ENCODE measurements at regions not wholly inside any gene's neighbourhood (a gene's known extent, or its start where the extent isn't known, plus 50 kb on each side); places are given as distances from the start of the nearest gene placed in this dataset.
"Not testable (repeated sequence)": the region's sequence is repeated elsewhere in the genome, so short reads cannot be mapped to it uniquely, and the experiment has no call there.

- no peak for TF ChIP-seq CTCF (IDR thresholded peaks at IDR 0.05)
- no peak for TF ChIP-seq POLR2AphosphoS5 (IDR thresholded peaks at IDR 0.05; ENCODE audit: insufficient read depth in 1 of 2, low read depth in 1 of 2)
- no peak for TF ChIP-seq POLR2A (IDR thresholded peaks at IDR 0.05)
- intact Hi-C loops (cut with DNase I) = no loop called here
- Histone ChIP-seq H3K27me3 (no peaks in the 10 kb centered on the region), H3K27ac (no peak overlapping the region), H3K4me1 (no peaks in the 10 kb centered on the region), H3K4me3 (no peak overlapping the region), H3K9me3 (no peaks in the 10 kb centered on the region), H3K36me3 (no peaks in the 10 kb centered on the region)
- no peak for DNase-seq (ENCODE audit: extremely low spot score in 2 of 2)
Observed at GRCh38 chr16:50451951-50452508, 83.2 kb upstream of the BRD7 start.

GRCh38 chr16:50450957-50451356 lies 82.2 kb upstream of the BRD7 start:
- H3K9me3 ChIP-seq = no peaks in the 10 kb centered on the region
- no peaks in the 10 kb centered on the region for H3K27me3 ChIP-seq
- H3K4me1 ChIP-seq = no peaks in the 10 kb centered on the region
- TF ChIP-seq CTCF (IDR thresholded peaks at IDR 0.05) (no peak), POLR2A (IDR thresholded peaks at IDR 0.05) (no peak), POLR2AphosphoS5 (IDR thresholded peaks at IDR 0.05; ENCODE audit: insufficient read depth in 1 of 2, low read depth in 1 of 2) (no peak)
- intact Hi-C loops (cut with DNase I) = no loop called here
- no peaks in the 10 kb centered on the region for H3K36me3 ChIP-seq
- DNase-seq (ENCODE audit: extremely low spot score in 2 of 2) = no peak
- no peak overlapping the region for H3K4me3 ChIP-seq
- H3K27ac ChIP-seq = no peak overlapping the region

GRCh38 chr16:50449800-50450199 lies 81.0 kb upstream of the BRD7 start:
- Histone ChIP-seq H3K27me3 (no peaks in the 10 kb centered on the region), H3K4me1 (no peaks in the 10 kb centered on the region), H3K36me3 (no peaks in the 10 kb centered on the region), H3K4me3 (no peak overlapping the region), H3K9me3 (no peaks in the 10 kb centered on the region), H3K27ac (no peak overlapping the region)
- DNase-seq (ENCODE audit: extremely low spot score in 2 of 2) = no peak
- intact Hi-C loops (cut with DNase I) = no loop called here
- TF ChIP-seq CTCF (IDR thresholded peaks at IDR 0.05) (no peak), POLR2A (IDR thresholded peaks at IDR 0.05) (no peak), POLR2AphosphoS5 (IDR thresholded peaks at IDR 0.05; ENCODE audit: insufficient read depth in 1 of 2, low read depth in 1 of 2) (no peak)

GRCh38 chr16:50448981-50449380 lies 80.2 kb upstream of the BRD7 start:
- Histone ChIP-seq H3K4me3 (no peak overlapping the region), H3K9me3 (no peaks in the 10 kb centered on the region), H3K27me3 (no peaks in the 10 kb centered on the region), H3K4me1 (no peaks in the 10 kb centered on the region), H3K36me3 (no peaks in the 10 kb centered on the region), H3K27ac (no peak overlapping the region)
- intact Hi-C loops (cut with DNase I) = no loop called here
- TF ChIP-seq CTCF (IDR thresholded peaks at IDR 0.05) (no peak), POLR2A (IDR thresholded peaks at IDR 0.05) (no peak), POLR2AphosphoS5 (IDR thresholded peaks at IDR 0.05; ENCODE audit: insufficient read depth in 1 of 2, low read depth in 1 of 2) (no peak)
- DNase-seq (ENCODE audit: extremely low spot score in 2 of 2) = no peak

- H3K27ac ChIP-seq = no peak overlapping the region
- H3K27me3 ChIP-seq = no peaks in the 10 kb centered on the region
- TF ChIP-seq POLR2A (IDR thresholded peaks at IDR 0.05) = no peak
- no peak for TF ChIP-seq CTCF (IDR thresholded peaks at IDR 0.05)
- TF ChIP-seq POLR2AphosphoS5 (IDR thresholded peaks at IDR 0.05; ENCODE audit: insufficient read depth in 1 of 2, low read depth in 1 of 2) = no peak
- H3K9me3 ChIP-seq = no peaks in the 10 kb centered on the region
- no peaks in the 10 kb centered on the region for H3K4me1 ChIP-seq
- H3K36me3 ChIP-seq = no peaks in the 10 kb centered on the region
- no peak for DNase-seq (ENCODE audit: extremely low spot score in 2 of 2)
- intact Hi-C loops (cut with DNase I) = no loop called here
- H3K4me3 ChIP-seq = no peak overlapping the region
Observed at GRCh38 chr16:50448522-50448921, 79.7 kb upstream of the BRD7 start.

GRCh38 chr16:50447386-50447785 lies 78.6 kb upstream of the BRD7 start:
- DNase-seq (ENCODE audit: extremely low spot score in 2 of 2); H3K4me1 ChIP-seq; H3K36me3 ChIP-seq; intact Hi-C loops (cut with DNase I); H3K4me3 ChIP-seq; H3K27me3 ChIP-seq; H3K9me3 ChIP-seq; H3K27ac ChIP-seq: not testable (repeated sequence)

Measured in vagina (tissue), 2 donors.